ENCODE measurements at regions not wholly inside any gene's neighbourhood (a gene's known extent, or its start where the extent isn't known, plus 50 kb on each side); places are given as distances from the start of the nearest gene placed in this dataset.

DNA sequence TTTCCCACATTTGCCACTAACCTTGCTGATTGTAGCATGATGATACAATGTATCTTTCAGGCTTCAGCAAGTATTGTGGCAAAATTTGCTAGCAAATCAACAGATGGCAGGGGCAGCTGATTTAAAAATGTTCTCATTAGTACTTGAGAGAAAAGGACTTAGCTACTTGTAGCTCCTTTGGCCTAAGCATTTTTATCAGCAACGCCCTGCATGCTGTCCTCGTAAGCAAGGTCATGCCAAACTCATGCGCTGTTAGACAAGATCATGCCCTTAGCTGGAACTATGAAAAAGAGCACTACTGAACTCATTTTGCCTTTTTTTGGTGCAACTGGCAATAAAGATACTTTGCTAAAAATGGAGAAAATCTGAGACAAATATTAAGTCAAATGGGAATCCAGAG lies 197.1 kb downstream of the ICE1 start:
- Histone ChIP-seq H3K9me2 (ENCODE audit: insufficient read depth) (no peaks in the 10 kb centered on the region), H3K9ac (no peak overlapping the region), H3K27ac (no peak overlapping the region), H3K4me2 (ENCODE audit: unreplicated experiment) (no peak overlapping the region), H3F3A (ENCODE audit: insufficient read depth) (no peaks in the 10 kb centered on the region), H3K27me3 (replicated peaks; ENCODE audit: insufficient read depth) (no peaks in the 10 kb centered on the region), H2AFZ (no peak overlapping the region), H3K9me3 (ENCODE audit: low read depth) (no peaks in the 10 kb centered on the region), H3K36me3 (ENCODE audit: low read depth) (no peaks in the 10 kb centered on the region), H3K4me3 (no peak overlapping the region), H3K4me1 (ENCODE audit: insufficient read depth) (no peaks in the 10 kb centered on the region), H4K20me1 (ENCODE audit: insufficient read depth) (no peaks in the 10 kb centered on the region), H3K79me2 (ENCODE audit: insufficient read depth) (no peaks in the 10 kb centered on the region)
- no peak for DNase-seq
- in situ Hi-C loops (cut with MboI): no loop called here
- 11 to 12% methylated on average over 3 of the region's 3 CpGs for WGBS, 2 experiments (ENCODE audit: low coverage in 1 of 2, low lambda C conversion rate in 2 of 2, missing lambda C conversion rate in 2 of 2)
- TF ChIP-seq EZH2phosphoT487 (IDR thresholded peaks at IDR 0.05; ENCODE audit: insufficient read depth, low read depth): no peak
- no peak for TF ChIP-seq EZH2 (IDR thresholded peaks at IDR 0.05; ENCODE audit: insufficient read depth, poor library complexity, severe bottlenecking)

DNA sequence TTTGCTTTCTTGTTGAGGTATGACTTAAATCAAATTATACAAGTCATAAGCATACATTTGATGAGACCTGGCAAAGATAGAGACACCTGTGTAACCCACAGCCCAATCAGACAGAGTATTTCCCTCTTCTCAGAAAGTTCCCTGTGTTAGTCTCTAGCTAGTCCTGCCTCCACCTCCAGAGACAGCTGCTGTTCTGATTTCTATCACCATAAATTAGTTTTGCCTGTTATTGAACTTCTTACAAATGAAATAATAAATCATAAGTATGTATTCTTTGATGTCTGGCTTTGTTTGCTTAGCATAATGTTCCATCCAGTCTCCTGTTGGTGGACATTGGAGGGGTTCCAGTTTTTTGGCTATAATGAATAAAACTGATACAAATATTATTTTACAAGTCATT lies 194.5 kb downstream of the ICE1 start:
- Histone ChIP-seq H3K27ac (no peak overlapping the region), H3F3A (ENCODE audit: insufficient read depth) (no peaks in the 10 kb centered on the region), H4K20me1 (ENCODE audit: insufficient read depth) (no peaks in the 10 kb centered on the region), H3K9me3 (ENCODE audit: low read depth) (no peaks in the 10 kb centered on the region), H3K9ac (no peak overlapping the region), H3K4me3 (no peak overlapping the region), H2AFZ (no peak overlapping the region), H3K27me3 (replicated peaks; ENCODE audit: insufficient read depth) (no peaks in the 10 kb centered on the region), H3K79me2 (ENCODE audit: insufficient read depth) (no peaks in the 10 kb centered on the region), H3K36me3 (ENCODE audit: low read depth) (no peaks in the 10 kb centered on the region), H3K4me2 (ENCODE audit: unreplicated experiment) (no peak overlapping the region), H3K4me1 (ENCODE audit: insufficient read depth) (no peaks in the 10 kb centered on the region), H3K9me2 (ENCODE audit: insufficient read depth) (no peaks in the 10 kb centered on the region)
- no peak for DNase-seq
- TF ChIP-seq EZH2 (IDR thresholded peaks at IDR 0.05; ENCODE audit: insufficient read depth, poor library complexity, severe bottlenecking) (no peak), EZH2phosphoT487 (IDR thresholded peaks at IDR 0.05; ENCODE audit: insufficient read depth, low read depth) (no peak)
- in situ Hi-C loops (cut with MboI): no loop called here

DNA sequence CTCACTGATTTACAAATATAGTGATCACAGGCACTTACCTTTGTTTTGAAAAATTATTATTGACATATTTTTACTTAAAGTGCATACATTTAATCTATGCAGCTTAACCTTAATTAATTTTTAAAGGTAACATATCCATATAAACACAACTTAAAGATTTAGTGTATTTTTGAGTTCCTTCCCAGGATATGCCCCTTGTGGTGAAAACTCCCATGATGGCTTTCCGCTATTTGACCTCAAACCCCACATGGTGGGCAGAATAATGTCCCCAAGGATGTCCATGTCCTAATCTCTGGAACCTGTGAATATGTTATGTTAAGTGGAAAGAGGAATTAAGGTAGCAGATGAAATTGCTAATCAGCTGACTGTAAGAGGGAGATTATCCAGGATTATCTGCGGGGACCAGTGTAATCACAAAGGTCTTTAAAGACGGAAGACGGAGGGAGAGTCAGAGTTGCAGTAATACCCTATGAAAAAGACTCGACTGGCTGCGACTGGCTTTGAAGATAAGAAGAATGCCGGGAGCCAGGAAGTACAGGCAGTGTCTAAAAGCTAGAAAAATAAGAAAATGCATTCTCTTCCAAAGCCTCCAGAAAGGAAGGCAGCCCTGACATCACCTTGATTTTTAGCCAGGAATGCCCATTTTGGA lies 193.9 kb downstream of the ICE1 start:
- no peaks in the 10 kb centered on the region for H3K4me1 ChIP-seq (ENCODE audit: insufficient read depth)
- no peaks in the 10 kb centered on the region for H4K20me1 ChIP-seq (ENCODE audit: insufficient read depth)
- DNase-seq: no peak
- no peaks in the 10 kb centered on the region for H3K9me3 ChIP-seq (ENCODE audit: low read depth)
- H3K9ac ChIP-seq: no peak overlapping the region
- H3K27ac ChIP-seq: no peak overlapping the region
- H2AFZ ChIP-seq: no peak overlapping the region
- TF ChIP-seq EZH2 (IDR thresholded peaks at IDR 0.05; ENCODE audit: insufficient read depth, poor library complexity, severe bottlenecking): no peak
- no peak for TF ChIP-seq EZH2phosphoT487 (IDR thresholded peaks at IDR 0.05; ENCODE audit: insufficient read depth, low read depth)
- in situ Hi-C loops (cut with MboI): no loop called here
- no peaks in the 10 kb centered on the region for H3F3A ChIP-seq (ENCODE audit: insufficient read depth)
- WGBS, 2 experiments (ENCODE audit: low coverage in 1 of 2, low lambda C conversion rate in 2 of 2, missing lambda C conversion rate in 2 of 2): 15 to 17% methylated on average over 7 of the region's 7 CpGs
- H3K4me3 ChIP-seq: no peak overlapping the region
- H3K79me2 ChIP-seq (ENCODE audit: insufficient read depth): no peaks in the 10 kb centered on the region
- H3K36me3 ChIP-seq (ENCODE audit: low read depth): no peaks in the 10 kb centered on the region
- H3K9me2 ChIP-seq (ENCODE audit: insufficient read depth): no peaks in the 10 kb centered on the region
- H3K27me3 ChIP-seq (replicated peaks; ENCODE audit: insufficient read depth): no peaks in the 10 kb centered on the region
- no peak overlapping the region for H3K4me2 ChIP-seq (ENCODE audit: unreplicated experiment)

DNA sequence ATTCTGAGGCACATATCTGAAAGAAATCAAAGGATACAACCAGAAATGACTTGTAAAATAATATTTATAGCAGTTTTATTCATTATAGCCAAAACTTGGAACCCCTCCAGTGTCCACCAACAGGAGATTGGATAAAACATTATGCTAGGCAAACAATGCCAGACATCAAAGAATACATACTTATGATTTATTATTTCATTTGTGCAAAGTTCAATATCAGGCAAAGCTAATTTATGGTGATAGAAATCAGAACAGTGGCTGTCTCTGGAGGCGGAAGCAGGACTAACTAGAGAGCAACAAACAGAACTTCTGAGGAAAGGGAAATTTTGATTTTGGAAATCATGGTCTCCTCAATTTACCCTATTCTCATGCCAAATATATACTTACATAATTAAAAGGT lies 193.1 kb downstream of the ICE1 start:
- 0 to 19% methylated on average over 1 of the region's 1 CpG for WGBS, 2 experiments (ENCODE audit: low coverage in 1 of 2, low lambda C conversion rate in 2 of 2, missing lambda C conversion rate in 2 of 2)
- in situ Hi-C loops (cut with MboI): no loop called here

More for the DNA sequence above, 193.1 kb downstream of the ICE1 start:
- TF ChIP-seq EZH2 (IDR thresholded peaks at IDR 0.05; ENCODE audit: insufficient read depth, poor library complexity, severe bottlenecking) (no peak), EZH2phosphoT487 (IDR thresholded peaks at IDR 0.05; ENCODE audit: insufficient read depth, low read depth) (no peak)
- Histone ChIP-seq H3K9ac (no peak overlapping the region), H3K79me2 (ENCODE audit: insufficient read depth) (no peaks in the 10 kb centered on the region), H3K9me3 (ENCODE audit: low read depth) (no peaks in the 10 kb centered on the region), H3K36me3 (ENCODE audit: low read depth) (no peaks in the 10 kb centered on the region), H3F3A (ENCODE audit: insufficient read depth) (no peaks in the 10 kb centered on the region), H3K27me3 (replicated peaks; ENCODE audit: insufficient read depth) (no peaks in the 10 kb centered on the region), H3K4me1 (ENCODE audit: insufficient read depth) (no peaks in the 10 kb centered on the region), H3K4me2 (ENCODE audit: unreplicated experiment) (no peak overlapping the region), H3K27ac (no peak overlapping the region), H3K9me2 (ENCODE audit: insufficient read depth) (no peaks in the 10 kb centered on the region), H2AFZ (no peak overlapping the region), H3K4me3 (no peak overlapping the region), H4K20me1 (ENCODE audit: insufficient read depth) (no peaks in the 10 kb centered on the region)
- no peak for DNase-seq

Measured in GM23248 (cell line).